ENCODE measurements at regions not wholly inside any gene's neighbourhood (a gene's known extent, or its start where the extent isn't known, plus 50 kb on each side); places are given as distances from the start of the nearest gene placed in this dataset.

GRCh38 chr17:13961265-13961664 lies 108.0 kb upstream of the COX10 start:
- no peaks in the 10 kb centered on the region for H3K36me3 ChIP-seq (replicated peaks in 1 of 2; ENCODE audit: control extremely low read depth in 1 of 2, control insufficient read depth in 1 of 2, extremely low read depth in 1 of 2, insufficient read depth in 2 of 2, low read length in 1 of 2)
- no peak overlapping the region for H3K27ac ChIP-seq (ENCODE audit: low read length in 2 of 2)
- H3K4me2 ChIP-seq (replicated peaks; ENCODE audit: low read depth, low read length, poor library complexity, severe bottlenecking), result no peak overlapping the region
- H3K4me1 ChIP-seq (ENCODE audit: control insufficient read depth in 2 of 2, insufficient read depth in 2 of 2, low read length in 2 of 2), result peaks cover 0 to 6% of the 10 kb centered on the region in 2 donors
- Mint-ChIP-seq H3K27me3 (no peaks in the 10 kb centered on the region), H3K4me1 (peaks cover 7% of the 10 kb centered on the region), H3K9me3 (ENCODE audit: insufficient read depth) (no peaks in the 10 kb centered on the region), H3K27ac (no peak overlapping the region), H3K4me3 (no peak overlapping the region)
- 88% methylated on average over 4 of the region's 4 CpGs for WGBS (ENCODE audit: insufficient coverage)
- no peak overlapping the region for H2AFZ ChIP-seq (ENCODE audit: insufficient read depth, low read depth, low read length, poor library complexity, severe bottlenecking)
- H3K9ac ChIP-seq (ENCODE audit: low read length), result no peak overlapping the region
- DNase-seq (no peak), ATAC-seq (ENCODE audit: low read depth) (no peak)
- POLR2A ChIA-PET, result no interaction called here
- H3K4me3 ChIP-seq (ENCODE audit: control extremely low read depth in 1 of 5, extremely low read depth in 1 of 5, insufficient read depth in 1 of 5, low read depth in 2 of 5, low read length in 4 of 5), result no peak overlapping the region
- H4K20me1 ChIP-seq (ENCODE audit: control insufficient read depth, insufficient read depth, low read length, poor library complexity, severe bottlenecking), result no peaks in the 10 kb centered on the region
- H3K79me2 ChIP-seq (ENCODE audit: control insufficient read depth, insufficient read depth, low read length), result no peaks in the 10 kb centered on the region
- intact Hi-C loops (cut with micrococcal nuclease), result no loop called here
- H3K27me3 ChIP-seq (replicated peaks in 1 of 4; ENCODE audit: control extremely low read depth in 1 of 4, control insufficient read depth in 3 of 4, insufficient read depth in 4 of 4, low read length in 3 of 4), result no peaks in the 10 kb centered on the region
- CTCF ChIA-PET, result no interaction called here
- no peaks in the 10 kb centered on the region for H3K9me3 ChIP-seq (ENCODE audit: control extremely low read depth in 1 of 3, control insufficient read depth in 2 of 3, insufficient read depth in 1 of 3, low read length in 2 of 3)
- TF ChIP-seq CTCF (IDR thresholded peaks at IDR 0.05) (no peak), EZH2 (IDR thresholded peaks at IDR 0.05; ENCODE audit: borderline replicate concordance, insufficient read depth, low read depth, low read length, poor library complexity, severe bottlenecking) (no peak)

DNA sequence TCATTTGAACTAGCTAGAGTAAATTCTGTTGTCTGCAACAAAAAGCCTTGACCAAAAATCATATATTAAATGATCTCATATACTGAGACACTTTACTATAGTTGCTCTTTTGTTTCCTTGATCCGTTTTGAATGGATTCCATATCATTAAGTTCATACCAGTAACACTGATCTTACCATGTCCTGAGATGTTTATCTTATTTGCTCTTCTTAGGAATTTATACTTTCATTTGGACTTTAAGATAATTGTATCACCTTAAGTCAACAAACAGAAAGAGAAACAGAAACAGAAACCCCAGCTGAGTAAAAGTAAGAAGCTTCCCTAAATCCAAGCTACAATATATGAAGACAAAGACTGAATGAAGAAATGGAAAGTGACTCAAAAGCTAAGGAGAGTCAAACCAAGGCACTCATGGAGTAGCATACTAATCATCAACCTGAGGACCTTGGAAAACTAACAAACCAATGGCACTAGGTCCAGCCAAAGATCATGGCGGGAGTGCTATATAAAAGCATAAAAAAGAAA lies 106.5 kb upstream of the COX10 start:
- intact Hi-C loops (cut with micrococcal nuclease), result no loop called here

More for the DNA sequence above, 106.5 kb upstream of the COX10 start:
- H3K27ac Mint-ChIP-seq, result peak overlapping the region; percentile 27
- no peak overlapping the region for H3K4me2 ChIP-seq (replicated peaks; ENCODE audit: low read depth, low read length, poor library complexity, severe bottlenecking)
- ChIA-PET POLR2A (no interaction called here), CTCF (no interaction called here)
- no peak overlapping the region for H2AFZ ChIP-seq (ENCODE audit: insufficient read depth, low read depth, low read length, poor library complexity, severe bottlenecking)
- TF ChIP-seq EZH2 (IDR thresholded peaks at IDR 0.05; ENCODE audit: borderline replicate concordance, insufficient read depth, low read depth, low read length, poor library complexity, severe bottlenecking) (no peak), CTCF (IDR thresholded peaks at IDR 0.05) (no peak)
- H3K9ac ChIP-seq (ENCODE audit: low read length), result no peak overlapping the region
- H3K27me3 Mint-ChIP-seq, result no peaks in the 10 kb centered on the region
- H3K4me1 ChIP-seq (ENCODE audit: control insufficient read depth in 2 of 2, insufficient read depth in 2 of 2, low read length in 2 of 2), result peaks cover 0 to 6% of the 10 kb centered on the region in 2 donors
- H4K20me1 ChIP-seq (ENCODE audit: control insufficient read depth, insufficient read depth, low read length, poor library complexity, severe bottlenecking), result no peaks in the 10 kb centered on the region
- no peaks in the 10 kb centered on the region for H3K79me2 ChIP-seq (ENCODE audit: control insufficient read depth, insufficient read depth, low read length)
- peaks cover 7% of the 10 kb centered on the region for H3K4me1 Mint-ChIP-seq
- no peak overlapping the region for H3K27ac ChIP-seq (ENCODE audit: low read length in 2 of 2)
- peak overlapping the region; percentile 20 for H3K4me3 Mint-ChIP-seq
- ATAC-seq (ENCODE audit: low read depth) (no peak), DNase-seq (no peak)
- no peaks in the 10 kb centered on the region for H3K27me3 ChIP-seq (replicated peaks in 1 of 4; ENCODE audit: control extremely low read depth in 1 of 4, control insufficient read depth in 3 of 4, insufficient read depth in 4 of 4, low read length in 3 of 4)
- H3K9me3 Mint-ChIP-seq (ENCODE audit: insufficient read depth), result no peaks in the 10 kb centered on the region
- no peaks in the 10 kb centered on the region for H3K36me3 ChIP-seq (replicated peaks in 1 of 2; ENCODE audit: control extremely low read depth in 1 of 2, control insufficient read depth in 1 of 2, extremely low read depth in 1 of 2, insufficient read depth in 2 of 2, low read length in 1 of 2)
- H3K4me3 ChIP-seq (ENCODE audit: control extremely low read depth in 1 of 5, extremely low read depth in 1 of 5, insufficient read depth in 1 of 5, low read depth in 2 of 5, low read length in 4 of 5), result no peak overlapping the region
- no peaks in the 10 kb centered on the region for H3K9me3 ChIP-seq (ENCODE audit: control extremely low read depth in 1 of 3, control insufficient read depth in 2 of 3, insufficient read depth in 1 of 3, low read length in 2 of 3)
- WGBS (ENCODE audit: insufficient coverage), result no CpG with 5 or more reads among the region's 2 CpGs

Data from B cell (primary cell).